A673 (cell line): ENCODE measurements at regions not wholly inside any gene's neighbourhood (a gene's known extent, or its start where the extent isn't known, plus 50 kb on each side); places are given as distances from the start of the nearest gene placed in this dataset.

ENCODE experiments used
- EZH2 ChIP-seq: fragments of 200-600 bp; sonication (generic); IDR thresholded peaks from 2 replicates; pipeline ENCODE4 v1.6.1; 2017; ENCODE audit warnings: borderline replicate concordance, low read depth, mild to moderate bottlenecking, mixed read lengths, antibody characterized with exemption, low read length; ENCODE audit not compliant: poor library complexity, severe bottlenecking
- TF ChIP-seq, protein P1 (sequence below): fragments of 300-800, 200-600 bp; sonication (generic); conservative IDR thresholded peaks from 2 replicates; pipeline ENCODE4 v1.5.1; 2017; ENCODE audit warnings: low read depth, mild to moderate bottlenecking, antibody characterized with exemption, low read length, moderate library complexity, mixed read lengths

DNA sequence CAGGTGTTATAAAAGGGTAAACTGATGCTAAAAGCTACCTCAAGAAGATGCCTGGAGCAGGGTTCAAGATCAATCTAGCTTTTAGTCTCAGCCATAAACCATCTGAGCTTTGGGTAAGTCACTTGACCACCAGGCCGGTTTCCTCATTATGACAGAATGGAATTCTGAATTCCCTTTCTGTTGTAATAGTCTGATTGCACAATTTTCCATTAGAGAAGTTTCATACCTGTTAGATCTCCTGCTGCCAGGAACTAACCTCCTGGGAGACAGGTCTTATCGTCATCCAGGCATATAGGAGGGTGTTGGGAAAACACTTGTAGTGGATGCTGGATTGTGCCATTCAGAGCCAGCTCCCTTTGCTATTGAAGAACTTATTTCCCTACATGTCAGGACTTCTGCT is 272.5 kb downstream of the TDRD15 start:
- TF ChIP-seq, protein P1, sequence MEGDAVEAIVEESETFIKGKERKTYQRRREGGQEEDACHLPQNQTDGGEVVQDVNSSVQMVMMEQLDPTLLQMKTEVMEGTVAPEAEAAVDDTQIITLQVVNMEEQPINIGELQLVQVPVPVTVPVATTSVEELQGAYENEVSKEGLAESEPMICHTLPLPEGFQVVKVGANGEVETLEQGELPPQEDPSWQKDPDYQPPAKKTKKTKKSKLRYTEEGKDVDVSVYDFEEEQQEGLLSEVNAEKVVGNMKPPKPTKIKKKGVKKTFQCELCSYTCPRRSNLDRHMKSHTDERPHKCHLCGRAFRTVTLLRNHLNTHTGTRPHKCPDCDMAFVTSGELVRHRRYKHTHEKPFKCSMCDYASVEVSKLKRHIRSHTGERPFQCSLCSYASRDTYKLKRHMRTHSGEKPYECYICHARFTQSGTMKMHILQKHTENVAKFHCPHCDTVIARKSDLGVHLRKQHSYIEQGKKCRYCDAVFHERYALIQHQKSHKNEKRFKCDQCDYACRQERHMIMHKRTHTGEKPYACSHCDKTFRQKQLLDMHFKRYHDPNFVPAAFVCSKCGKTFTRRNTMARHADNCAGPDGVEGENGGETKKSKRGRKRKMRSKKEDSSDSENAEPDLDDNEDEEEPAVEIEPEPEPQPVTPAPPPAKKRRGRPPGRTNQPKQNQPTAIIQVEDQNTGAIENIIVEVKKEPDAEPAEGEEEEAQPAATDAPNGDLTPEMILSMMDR: no peak
- TF ChIP-seq EZH2: no peak
